ENCODE measurements at regions not wholly inside any gene's neighbourhood (a gene's known extent, or its start where the extent isn't known, plus 50 kb on each side); places are given as distances from the start of the nearest gene placed in this dataset.
"Not testable (repeated sequence)": the region's sequence is repeated elsewhere in the genome, so short reads cannot be mapped to it uniquely, and the experiment has no call there.

GRCh38 chrX:28507650-28508049 lies 79.6 kb upstream of the IL1RAPL1 start:
- TF ChIP-seq POLR2A (IDR thresholded peaks at IDR 0.05; ENCODE audit: low read length); BHLHE40 (IDR thresholded peaks at IDR 0.05; ENCODE audit: low read depth, low read length); RCOR1 (IDR thresholded peaks at IDR 0.05; ENCODE audit: low read depth, low read length); KDM1A (IDR thresholded peaks at IDR 0.05; ENCODE audit: low read depth); EP300 (IDR thresholded peaks at IDR 0.05); RNF2 (IDR thresholded peaks at IDR 0.05; ENCODE audit: borderline replicate concordance, low read depth): not testable (repeated sequence)
- TF ChIP-seq, protein P1, sequence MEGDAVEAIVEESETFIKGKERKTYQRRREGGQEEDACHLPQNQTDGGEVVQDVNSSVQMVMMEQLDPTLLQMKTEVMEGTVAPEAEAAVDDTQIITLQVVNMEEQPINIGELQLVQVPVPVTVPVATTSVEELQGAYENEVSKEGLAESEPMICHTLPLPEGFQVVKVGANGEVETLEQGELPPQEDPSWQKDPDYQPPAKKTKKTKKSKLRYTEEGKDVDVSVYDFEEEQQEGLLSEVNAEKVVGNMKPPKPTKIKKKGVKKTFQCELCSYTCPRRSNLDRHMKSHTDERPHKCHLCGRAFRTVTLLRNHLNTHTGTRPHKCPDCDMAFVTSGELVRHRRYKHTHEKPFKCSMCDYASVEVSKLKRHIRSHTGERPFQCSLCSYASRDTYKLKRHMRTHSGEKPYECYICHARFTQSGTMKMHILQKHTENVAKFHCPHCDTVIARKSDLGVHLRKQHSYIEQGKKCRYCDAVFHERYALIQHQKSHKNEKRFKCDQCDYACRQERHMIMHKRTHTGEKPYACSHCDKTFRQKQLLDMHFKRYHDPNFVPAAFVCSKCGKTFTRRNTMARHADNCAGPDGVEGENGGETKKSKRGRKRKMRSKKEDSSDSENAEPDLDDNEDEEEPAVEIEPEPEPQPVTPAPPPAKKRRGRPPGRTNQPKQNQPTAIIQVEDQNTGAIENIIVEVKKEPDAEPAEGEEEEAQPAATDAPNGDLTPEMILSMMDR (IDR thresholded peaks at IDR 0.05): not testable (repeated sequence)

Measured in A549 (cell line).